Neural crest cell (in vitro differentiated cells): ENCODE measurements at regions not wholly inside any gene's neighbourhood (a gene's known extent, or its start where the extent isn't known, plus 50 kb on each side); places are given as distances from the start of the nearest gene placed in this dataset.
A peak's percentile ranks its signal among the peaks of the same experiment; 100 is the strongest.

Source experiments
- DNase-seq: peaks from one replicate; pipeline ENCODE4 v3.0.0; 2021; ENCODE audit warnings: low read depth, mixed read lengths, low spot score
- H3K27ac Mint-ChIP-seq: one replicate; pipeline ENCODE4 v1.8.0; 2021; ENCODE audit warnings: mild to moderate bottlenecking, mixed read lengths; ENCODE audit not compliant: unreplicated experiment
- H3K27me3 Mint-ChIP-seq: 2 replicates; pipeline ENCODE4 v1.8.0; 2021; ENCODE audit warnings: low read depth, mild to moderate bottlenecking, mixed read lengths
- H3K36me3 Mint-ChIP-seq: 2 replicates; pipeline ENCODE4 v1.8.0; 2021; ENCODE audit warnings: low read depth, mild to moderate bottlenecking, mixed read lengths
- H3K4me1 Mint-ChIP-seq: 2 replicates; pipeline ENCODE4 v1.8.0; 2021; ENCODE audit warnings: mixed read lengths
- H3K4me3 Mint-ChIP-seq: one replicate; pipeline ENCODE4 v1.8.0; 2021; ENCODE audit warnings: mild to moderate bottlenecking, mixed read lengths
- H3K9me3 Mint-ChIP-seq: 2 replicates; pipeline ENCODE4 v1.8.0; 2021; ENCODE audit warnings: mixed read lengths
- TF ChIP-seq, protein P1 (sequence below): fragments of 200-600 bp; sonication (generic); conservative IDR thresholded peaks from 2 replicates; pipeline ENCODE4 v1.5.0; 2021; ENCODE audit warnings: antibody characterized with exemption, mild to moderate bottlenecking

DNA sequence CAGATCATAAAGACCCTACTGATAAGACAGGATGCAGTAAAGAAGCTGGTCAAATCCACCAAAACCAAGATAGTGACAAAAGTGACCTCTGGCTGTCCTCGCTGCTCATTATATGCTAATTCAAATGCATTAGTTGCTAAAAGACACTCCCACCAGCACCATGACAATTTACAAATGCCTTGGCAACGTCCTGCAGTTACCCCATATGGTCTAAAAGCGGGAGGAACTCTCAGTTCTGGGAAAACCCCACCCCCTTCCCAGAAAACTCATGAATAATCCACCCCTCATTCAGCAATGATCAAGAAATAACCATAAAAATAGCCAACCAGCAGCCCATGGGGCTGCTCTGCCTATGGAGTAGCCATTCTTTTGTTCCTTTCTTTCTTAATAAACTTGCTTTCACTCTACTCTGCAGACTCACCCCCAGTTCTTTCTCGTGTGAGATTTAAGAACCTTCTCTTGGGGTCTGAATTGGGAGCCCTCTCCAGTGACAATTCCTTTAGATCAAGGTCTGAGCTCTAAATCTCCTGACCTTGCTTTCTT is 217.1 kb upstream of the STS start:
- no peak overlapping the region for H3K4me3 Mint-ChIP-seq
- H3K27me3 Mint-ChIP-seq = no peaks in the 10 kb centered on the region
- H3K4me1 Mint-ChIP-seq = peaks cover 33% of the 10 kb centered on the region
- TF ChIP-seq, protein P1, sequence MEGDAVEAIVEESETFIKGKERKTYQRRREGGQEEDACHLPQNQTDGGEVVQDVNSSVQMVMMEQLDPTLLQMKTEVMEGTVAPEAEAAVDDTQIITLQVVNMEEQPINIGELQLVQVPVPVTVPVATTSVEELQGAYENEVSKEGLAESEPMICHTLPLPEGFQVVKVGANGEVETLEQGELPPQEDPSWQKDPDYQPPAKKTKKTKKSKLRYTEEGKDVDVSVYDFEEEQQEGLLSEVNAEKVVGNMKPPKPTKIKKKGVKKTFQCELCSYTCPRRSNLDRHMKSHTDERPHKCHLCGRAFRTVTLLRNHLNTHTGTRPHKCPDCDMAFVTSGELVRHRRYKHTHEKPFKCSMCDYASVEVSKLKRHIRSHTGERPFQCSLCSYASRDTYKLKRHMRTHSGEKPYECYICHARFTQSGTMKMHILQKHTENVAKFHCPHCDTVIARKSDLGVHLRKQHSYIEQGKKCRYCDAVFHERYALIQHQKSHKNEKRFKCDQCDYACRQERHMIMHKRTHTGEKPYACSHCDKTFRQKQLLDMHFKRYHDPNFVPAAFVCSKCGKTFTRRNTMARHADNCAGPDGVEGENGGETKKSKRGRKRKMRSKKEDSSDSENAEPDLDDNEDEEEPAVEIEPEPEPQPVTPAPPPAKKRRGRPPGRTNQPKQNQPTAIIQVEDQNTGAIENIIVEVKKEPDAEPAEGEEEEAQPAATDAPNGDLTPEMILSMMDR = no peak
- peaks cover 6% of the 10 kb centered on the region for H3K36me3 Mint-ChIP-seq
- no peaks in the 10 kb centered on the region for H3K9me3 Mint-ChIP-seq
- DNase-seq = no peak
- H3K27ac Mint-ChIP-seq = no peak overlapping the region

DNA sequence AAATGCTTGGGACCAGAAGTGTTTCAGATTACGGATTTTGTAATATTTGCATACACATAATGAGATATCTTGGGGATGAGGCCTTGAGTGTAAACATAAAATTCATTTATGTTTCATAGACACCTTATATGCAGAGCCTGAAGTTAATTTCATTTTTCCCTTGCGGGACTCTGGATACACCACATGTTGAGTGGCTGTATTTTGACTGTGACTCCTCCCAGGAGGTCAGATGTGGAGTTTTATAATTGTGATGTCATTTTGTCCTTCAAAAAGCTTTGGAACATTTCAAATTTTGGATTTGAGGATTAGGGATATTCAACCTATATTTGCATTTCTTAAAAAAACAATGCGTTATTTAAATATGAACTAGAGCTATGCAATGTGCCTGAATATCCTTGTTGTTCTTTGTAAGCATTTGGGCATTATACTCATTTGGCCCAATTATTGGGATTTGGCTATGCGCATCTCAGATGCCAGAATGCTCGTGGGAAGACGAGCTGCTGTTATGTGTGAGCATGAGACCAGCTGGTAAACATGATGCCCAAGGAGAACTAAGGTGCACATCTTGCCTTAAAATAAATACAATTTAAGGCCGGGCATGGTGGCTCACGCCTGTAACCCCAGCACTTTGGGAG is 223.0 kb upstream of the STS start:
- Mint-ChIP-seq H3K27ac (no peak overlapping the region), H3K4me1 (peaks cover 11% of the 10 kb centered on the region), H3K9me3 (no peaks in the 10 kb centered on the region), H3K36me3 (peaks cover 4% of the 10 kb centered on the region), H3K4me3 (no peak overlapping the region), H3K27me3 (no peaks in the 10 kb centered on the region)
- TF ChIP-seq, protein P1 = no peak
- DNase-seq = no peak

DNA sequence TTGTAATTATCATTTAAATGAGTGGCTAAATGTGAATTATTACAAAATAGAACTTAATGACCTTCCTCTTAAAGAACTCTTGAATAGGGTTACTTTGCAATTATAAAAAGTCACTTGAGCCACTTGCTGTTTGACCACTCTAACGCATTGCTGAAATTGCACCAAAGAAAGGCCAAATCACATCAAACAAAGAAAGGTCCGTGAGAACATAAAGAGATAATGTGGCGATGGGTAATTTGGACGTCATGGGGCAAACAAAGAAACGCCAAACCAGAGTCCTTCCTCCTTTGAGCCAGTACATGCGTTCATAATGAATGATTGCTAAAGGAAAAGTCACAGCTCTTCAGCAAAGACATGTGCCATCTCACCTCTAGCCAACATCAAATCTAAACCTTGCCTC is 229.8 kb upstream of the STS start:
- peaks cover 7% of the 10 kb centered on the region for H3K9me3 Mint-ChIP-seq
- no peaks in the 10 kb centered on the region for H3K27me3 Mint-ChIP-seq
- H3K27ac Mint-ChIP-seq = peak overlapping the region; percentile 32
- H3K4me1 Mint-ChIP-seq = peaks cover 26% of the 10 kb centered on the region
- no peak for DNase-seq
- TF ChIP-seq, protein P1 = no peak
- peak overlapping the region; percentile 22 for H3K4me3 Mint-ChIP-seq
- H3K36me3 Mint-ChIP-seq = peaks cover 7% of the 10 kb centered on the region

DNA sequence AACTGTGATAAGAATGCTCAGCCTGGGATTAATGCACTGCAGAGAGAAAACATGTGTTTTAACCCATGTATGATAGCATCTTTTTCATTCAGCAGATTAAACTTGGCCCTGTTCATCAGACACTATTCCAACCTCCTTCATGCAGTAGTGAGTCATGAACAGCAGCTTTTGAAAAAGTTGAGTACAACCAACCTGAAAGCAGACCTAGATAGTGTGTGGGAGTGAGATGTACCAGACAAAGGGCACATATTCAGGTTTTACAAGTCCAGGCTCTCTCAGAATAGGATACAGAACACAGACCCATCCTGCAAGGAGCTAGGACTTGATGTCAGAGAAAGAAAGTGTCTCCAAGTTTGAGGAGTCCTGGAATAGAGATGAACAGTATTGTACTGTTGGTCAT is 237.3 kb upstream of the STS start:
- Mint-ChIP-seq H3K36me3 (peaks cover 4% of the 10 kb centered on the region), H3K4me3 (no peak overlapping the region), H3K27me3 (no peaks in the 10 kb centered on the region), H3K9me3 (no peaks in the 10 kb centered on the region), H3K4me1 (peaks cover 17% of the 10 kb centered on the region), H3K27ac (no peak overlapping the region)
- no peak for DNase-seq
- TF ChIP-seq, protein P1 = no peak

DNA sequence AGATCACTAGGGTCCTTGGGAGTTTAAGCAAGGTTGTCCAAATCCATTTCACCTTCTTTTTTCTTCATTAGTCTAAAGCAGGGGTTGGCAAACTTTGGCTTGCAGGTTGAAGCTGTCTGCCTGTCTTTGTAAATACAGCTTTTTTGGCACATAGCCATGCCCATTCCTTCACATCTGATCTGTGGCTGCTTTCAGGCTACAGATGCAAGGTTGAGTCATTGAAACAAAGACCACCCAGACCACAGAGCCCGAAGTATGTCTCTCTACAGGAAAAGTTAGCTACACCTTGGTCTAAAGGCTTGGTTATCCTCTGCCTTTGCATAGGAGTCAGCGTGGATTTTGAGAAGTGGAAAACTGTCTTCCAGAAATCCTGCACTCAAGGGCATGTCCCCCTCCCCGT is 238.1 kb upstream of the STS start:
- no peaks in the 10 kb centered on the region for H3K27me3 Mint-ChIP-seq
- H3K36me3 Mint-ChIP-seq = peaks cover 4% of the 10 kb centered on the region
- H3K9me3 Mint-ChIP-seq = no peaks in the 10 kb centered on the region
- H3K4me3 Mint-ChIP-seq = no peak overlapping the region
- H3K27ac Mint-ChIP-seq = no peak overlapping the region
- peaks cover 9% of the 10 kb centered on the region for H3K4me1 Mint-ChIP-seq
- TF ChIP-seq, protein P1 = no peak
- DNase-seq = no peak
